HCT116 (cell line): ENCODE measurements at regions not wholly inside any gene's neighbourhood (a gene's known extent, or its start where the extent isn't known, plus 50 kb on each side); places are given as distances from the start of the nearest gene placed in this dataset.

Experiments
- ATAC-seq: fragments of 200-7000 bp; cut with Tn5 transposase; 2 replicates; pipeline ENCODE4 v1.9.1; 2020; ENCODE audit warnings: mild to moderate bottlenecking, moderate library complexity
- BruUV-seq: library from RNA; stranded (reverse); fragments of 400-500 nt; replicated peaks from 2 replicates; lab custom pipeline; 2021; lab: Mats Ljungman, UMichigan
- CTCF ChIA-PET: fragments of 300-600 bp; sonication (Branson Sonifier 250); formaldehyde crosslinking; loops from one replicate; lab custom pipeline; 2021; ENCODE audit warnings: antibody characterized with exemption; lab: Charles Lee
- POLR2A ChIA-PET: fragments of 300-600, 350-600 bp; sonication (Branson Sonifier 250); formaldehyde crosslinking; loops from one replicate; lab custom pipeline; 2021; ENCODE audit warnings: antibody characterized with exemption; lab: Charles Lee
- RAD21 ChIA-PET, 2 experiments: fragments of 300-600 bp; sonication (Branson Sonifier 250); formaldehyde crosslinking; loops; one replicate each; lab custom pipeline; 2023; ENCODE audit warnings: low total read pairs in 2 of 2; ENCODE audit not compliant: uncharacterized antibody in 2 of 2, unreplicated experiment in 2 of 2, low non-redundant PET in 1 of 2; lab: Charles Lee
- DNase-seq: peaks from one replicate; pipeline ENCODE4 v3.0.0-alpha.2; 2010; ENCODE audit warnings: low read depth, low spot score
- H2AFZ ChIP-seq: fragments of 200-600 bp; shearing (Covaris generic), sonication (generic); 2 replicates; pipeline ENCODE4 v1.6.1; 2017; ENCODE audit warnings: low read depth, mixed run types, mixed read lengths, antibody characterized with exemption, low read length; ENCODE audit not compliant: poor library complexity, severe bottlenecking
- H3K27ac ChIP-seq: 2 replicates; pipeline ENCODE4 v1.5.1; 2012; ENCODE audit warnings: low read depth, low read length
- H3K27me3 ChIP-seq: fragments of 200-600 bp; sonication (generic); 2 replicates; pipeline ENCODE4 v1.6.1; 2016; ENCODE audit warnings: mixed run types, low read length, mixed read lengths; ENCODE audit not compliant: insufficient read depth
- H3K36me3 ChIP-seq, 2 experiments: fragments of 200-500 bp in 1 of 2; fragments of 200-600 bp in 1 of 2; sonication (Bioruptor generic) in 1 of 2; sonication (generic) in 1 of 2; 2 replicates each; pipeline versions ENCODE4 v1.5.1 to v1.6.1; 2014 to 2016; ENCODE audit warnings: low read length in 2 of 2, inconsistent platforms in 1 of 2, mixed read lengths in 1 of 2, mixed run types in 1 of 2; ENCODE audit not compliant: insufficient read depth in 2 of 2, control insufficient read depth in 1 of 2
- H3K4me1 ChIP-seq, 2 experiments: fragments of 200-600 bp in 1 of 2; sonication (generic) in 1 of 2; 2 replicates each; pipeline versions ENCODE4 v1.5.1 to v1.6.1; 2012 to 2017; ENCODE audit warnings: low read length in 2 of 2, inconsistent platforms in 1 of 2, mild to moderate bottlenecking in 1 of 2, mixed read lengths in 1 of 2, mixed run types in 1 of 2, moderate library complexity in 1 of 2; ENCODE audit not compliant: insufficient read depth in 2 of 2, control insufficient read depth in 1 of 2
- H3K4me2 ChIP-seq: fragments of 200-600 bp; sonication (generic); 2 replicates; pipeline ENCODE4 v1.6.1; 2017; ENCODE audit warnings: mixed run types, low read length, mixed read lengths
- H3K4me3 ChIP-seq, 2 experiments: fragments of 200-600 bp in 1 of 2; sonication (generic) in 1 of 2; replicated peaks in 1 of 2; 2 replicates each; pipeline ENCODE4 v1.5.1; 2011 to 2016; ENCODE audit warnings: low read length in 2 of 2, control low read depth in 1 of 2, low read depth in 1 of 2, mild to moderate bottlenecking in 1 of 2, mixed read lengths in 1 of 2, mixed run types in 1 of 2
- H3K79me2 ChIP-seq: fragments of 200-600 bp; sonication (generic); 2 replicates; pipeline ENCODE4 v1.6.1; 2017; ENCODE audit warnings: mild to moderate bottlenecking, mixed run types, low read length, moderate library complexity, mixed read lengths; ENCODE audit not compliant: insufficient read depth
- H3K9ac ChIP-seq: fragments of 200-600 bp; sonication (generic); 2 replicates; pipeline ENCODE4 v1.6.1; 2016; ENCODE audit warnings: low read length, mixed read lengths
- H3K9me2 ChIP-seq: fragments of 200-600 bp; sonication (generic), shearing (Covaris generic); 2 replicates; pipeline ENCODE4 v1.6.1; 2017; ENCODE audit warnings: mixed run types, mild to moderate bottlenecking, moderate library complexity; ENCODE audit not compliant: insufficient read depth
- H3K9me3 ChIP-seq, 2 experiments: fragments of 200-500 bp in 1 of 2; fragments of 200-600 bp in 1 of 2; sonication (Bioruptor generic) in 1 of 2; sonication (generic) in 1 of 2; 2 replicates each; pipeline ENCODE4 v1.6.1; 2014 to 2017; ENCODE audit warnings: low read length in 2 of 2, mixed read lengths in 2 of 2, inconsistent platforms in 1 of 2, low read depth in 1 of 2, mild to moderate bottlenecking in 1 of 2, mixed run types in 1 of 2, moderate library complexity in 1 of 2; ENCODE audit not compliant: control insufficient read depth in 1 of 2, insufficient read depth in 1 of 2
- H4K20me1 ChIP-seq: fragments of 200-600 bp; sonication (generic), shearing (Covaris generic); 2 replicates; pipeline ENCODE4 v1.6.1; 2017; ENCODE audit warnings: mixed run types, mild to moderate bottlenecking, moderate library complexity; ENCODE audit not compliant: insufficient read depth
- EGR1 ChIP-seq: IDR thresholded peaks from 2 replicates; pipeline ENCODE4 v1.6.1; 2012; ENCODE audit warnings: low read depth
- FOSL1 ChIP-seq: IDR thresholded peaks from 2 replicates; pipeline ENCODE4 v1.6.1; 2012; ENCODE audit warnings: low read depth
- POLR2A ChIP-seq: IDR thresholded peaks from 2 replicates; pipeline ENCODE4 v1.7.0; 2011; ENCODE audit warnings: borderline replicate concordance; ENCODE audit not compliant: insufficient read depth, insufficient read length; ENCODE audit errors: extremely low read depth
- POLR2AphosphoS5 ChIP-seq: IDR thresholded peaks from 2 replicates; pipeline ENCODE4 v1.6.1; 2011; ENCODE audit warnings: mild to moderate bottlenecking, low read depth, low read length, moderate library complexity
- REST ChIP-seq: IDR thresholded peaks from 2 replicates; pipeline ENCODE4 v1.6.1; 2012; ENCODE audit warnings: low read depth
- SRF ChIP-seq: IDR thresholded peaks from 2 replicates; pipeline ENCODE4 v1.6.1; 2012; ENCODE audit warnings: low read depth
- YY1 ChIP-seq: IDR thresholded peaks from 2 replicates; pipeline ENCODE4 v1.6.1; 2011; ENCODE audit warnings: low read length, low read depth, moderate library complexity, mild to moderate bottlenecking; ENCODE audit not compliant: insufficient replicate concordance; ENCODE audit errors: extremely low read depth
- ZBTB33 ChIP-seq: IDR thresholded peaks from 2 replicates; pipeline ENCODE4 v1.6.1; 2011; ENCODE audit warnings: mild to moderate bottlenecking, low read length, moderate library complexity; ENCODE audit not compliant: insufficient replicate concordance; ENCODE audit errors: extremely low read depth
- intact Hi-C: fragments of 100-400 bp; cut with micrococcal nuclease; formaldehyde crosslinking; loops from 2 replicates; pipeline ENCODE4 v1.10.0; 2022

- TF ChIP-seq REST: no peak
- no peak for TF ChIP-seq YY1
- TF ChIP-seq EGR1: no peak
- no peak for TF ChIP-seq SRF
- no peak for TF ChIP-seq POLR2A
These were observed 294.5 kb upstream of the CDH12 start (continued) for GRCh38 chr5:23147625-23148024.

GRCh38 chr5:23146183-23146582, 293.0 kb upstream of the CDH12 start:
- Histone ChIP-seq H4K20me1 (no peaks in the 10 kb centered on the region), H3K9ac (no peak overlapping the region), H3K9me2 (no peaks in the 10 kb centered on the region), H3K4me1 (no peaks in the 10 kb centered on the region), H3K4me2 (no peak overlapping the region), H3K9me3 (peaks cover 13 to 23% of the 10 kb centered on the region in 2 experiments; a peak in 2 of 4 replicates), H3K79me2 (no peaks in the 10 kb centered on the region), H3K27ac (no peak overlapping the region), H2AFZ (no peak overlapping the region), H3K4me3 (no peak overlapping the region), H3K27me3 (no peaks in the 10 kb centered on the region), H3K36me3 (no peaks in the 10 kb centered on the region)
- DNase-seq (no peak), ATAC-seq (no peak)
- ChIA-PET CTCF (no interaction called here), POLR2A (no interaction called here), RAD21 (no interaction called here)
- TF ChIP-seq FOSL1 (no peak), POLR2AphosphoS5 (no peak), ZBTB33 (no peak)
- no TSS peak for BruUV-seq
- intact Hi-C loops: no loop called here
